ENCODE measurements at regions not wholly inside any gene's neighbourhood (a gene's known extent, or its start where the extent isn't known, plus 50 kb on each side); places are given as distances from the start of the nearest gene placed in this dataset.

- TF ChIP-seq EZH2 (IDR thresholded peaks at IDR 0.05; ENCODE audit: borderline replicate concordance, low read depth, low read length, poor library complexity, severe bottlenecking) (no peak), CTCF (conservative IDR thresholded peaks at IDR 0.05; ENCODE audit: low read depth, low read length) (no peak)
Observed at GRCh38 chr6:167233490-167233889, 57.6 kb upstream of the UNC93A start.
